Neural cell (in vitro differentiated cells): ENCODE measurements at regions not wholly inside any gene's neighbourhood (a gene's known extent, or its start where the extent isn't known, plus 50 kb on each side); places are given as distances from the start of the nearest gene placed in this dataset.

Source experiments
- CTCF ChIP-seq: fragments of 450-650 bp; IDR thresholded peaks from 2 replicates; pipeline ENCODE4 v1.5.1; 2014; ENCODE audit warnings: antibody characterized with exemption, mild to moderate bottlenecking, moderate library complexity; ENCODE audit not compliant: poor library complexity, severe bottlenecking
- EZH2 ChIP-seq: fragments of 200-600, 300-800 bp; shearing (Covaris generic), sonication (generic); IDR thresholded peaks from 2 replicates; pipeline ENCODE4 v1.6.1; 2014; ENCODE audit warnings: antibody characterized with exemption, low read length, borderline replicate concordance, mild to moderate bottlenecking; ENCODE audit not compliant: insufficient read depth, poor library complexity, severe bottlenecking
- MXI1 ChIP-seq: fragments of 450-650 bp; conservative IDR thresholded peaks from 2 replicates; pipeline ENCODE4 v1.6.1; 2014; ENCODE audit warnings: antibody characterized with exemption, mild to moderate bottlenecking; ENCODE audit not compliant: poor library complexity, severe bottlenecking
- RAD21 ChIP-seq: fragments of 450-650 bp; conservative IDR thresholded peaks from 2 replicates; pipeline ENCODE4 v1.6.1; 2014; ENCODE audit warnings: antibody characterized with exemption, mild to moderate bottlenecking, moderate library complexity
- REST ChIP-seq: IDR thresholded peaks from 2 replicates; pipeline ENCODE4 v1.6.1; 2012; ENCODE audit warnings: borderline replicate concordance

- TF ChIP-seq EZH2 (no peak), CTCF (no peak), RAD21 (no peak), MXI1 (no peak), REST (no peak)
These were observed 134.8 kb downstream of the HS3ST1 start for GRCh38 chr4:11293866-11294265.
